B cell (primary cell): ENCODE measurements at regions not wholly inside any gene's neighbourhood (a gene's known extent, or its start where the extent isn't known, plus 50 kb on each side); places are given as distances from the start of the nearest gene placed in this dataset.

Source experiments
- ATAC-seq: fragments of 200-7000 bp; cut with Tn5 transposase; one replicate; pipeline ENCODE4 v1.10.0; 2021; ENCODE audit warnings: low read depth, mild to moderate bottlenecking, moderate number of reproducible peaks, moderate library complexity
- CTCF ChIA-PET: fragments of 350-600 bp; sonication (Branson Sonifier 250); formaldehyde crosslinking; loops from one replicate; lab custom pipeline; 2021; ENCODE audit warnings: antibody characterized with exemption, inconsistent platforms; lab: Charles Lee
- POLR2A ChIA-PET: fragments of 350-600 bp; sonication (Branson Sonifier 250); formaldehyde crosslinking; loops from one replicate; lab custom pipeline; 2021; ENCODE audit warnings: antibody characterized with exemption; lab: Charles Lee
- DNase-seq: peaks from one replicate; pipeline ENCODE4 v3.0.0; 2013
- H2AFZ ChIP-seq: 2 replicates; pipeline ENCODE4 v1.6.1; 2012; ENCODE audit warnings: mild to moderate bottlenecking, low read depth, low read length; ENCODE audit not compliant: insufficient read depth, poor library complexity, severe bottlenecking
- H3K27ac ChIP-seq, 2 donors: 1 replicate in 1 of 2; 2 replicates in 1 of 2; pipeline ENCODE4 v1.5.1; 2012 to 2013; ENCODE audit warnings: low read length in 2 of 2, mild to moderate bottlenecking in 2 of 2, moderate library complexity in 1 of 2
- H3K27me3 ChIP-seq, 4 experiments: fragments of 200-600 bp in 1 of 4; sonication (generic) in 1 of 4; replicated peaks in 1 of 4; 1 replicate in 2 of 4; 2 replicates in 2 of 4; pipeline versions ENCODE4 v1.6.1 to v1.7.0; 2013 to 2016; ENCODE audit warnings: low read length in 3 of 4, mild to moderate bottlenecking in 2 of 4, mixed read lengths in 1 of 4, moderate library complexity in 1 of 4; ENCODE audit not compliant: insufficient read depth in 4 of 4, control insufficient read depth in 3 of 4; ENCODE audit errors: control extremely low read depth in 1 of 4
- H3K36me3 ChIP-seq, 2 experiments: replicated peaks in 1 of 2; 1 replicate in 1 of 2; 2 replicates in 1 of 2; pipeline versions ENCODE4 v1.6.1 to v1.7.1; 2013; ENCODE audit warnings: low read length in 1 of 2; ENCODE audit not compliant: insufficient read depth in 2 of 2, control insufficient read depth in 1 of 2; ENCODE audit errors: control extremely low read depth in 1 of 2, extremely low read depth in 1 of 2
- H3K4me1 ChIP-seq, 2 donors: fragments of 200-600 bp in 1 of 2; sonication (generic) in 1 of 2; 1 replicate in 1 of 2; 2 replicates in 1 of 2; pipeline versions ENCODE4 v1.5.1 to v1.6.1; 2013 to 2017; ENCODE audit warnings: low read length in 2 of 2; ENCODE audit not compliant: control insufficient read depth in 2 of 2, insufficient read depth in 2 of 2
- H3K4me2 ChIP-seq: replicated peaks from 2 replicates; pipeline ENCODE3; 2012; ENCODE audit warnings: mild to moderate bottlenecking, low read depth, low read length; ENCODE audit not compliant: poor library complexity, severe bottlenecking
- H3K4me3 ChIP-seq, 5 experiments: fragments of 200-600 bp in 1 of 5; sonication (generic) in 1 of 5; 1 replicate in 3 of 5; 2 replicates in 2 of 5; pipeline versions ENCODE4 v1.5.1 to v1.7.0; 2011 to 2016; ENCODE audit warnings: low read length in 4 of 5, mild to moderate bottlenecking in 4 of 5, low read depth in 2 of 5, control low read depth in 1 of 5, moderate library complexity in 1 of 5; ENCODE audit not compliant: insufficient read depth in 1 of 5; ENCODE audit errors: control extremely low read depth in 1 of 5, extremely low read depth in 1 of 5
- H3K79me2 ChIP-seq: fragments of 200-600 bp; sonication (generic); one replicate; pipeline ENCODE4 v1.6.0; 2016; ENCODE audit warnings: low read length; ENCODE audit not compliant: control insufficient read depth, insufficient read depth
- H3K9ac ChIP-seq: fragments of 200-600 bp; sonication (generic); 2 replicates; pipeline ENCODE4 v1.6.1; 2017; ENCODE audit warnings: mild to moderate bottlenecking, low read length, moderate library complexity
- H3K9me3 ChIP-seq, 3 donors: one replicate each; pipeline versions ENCODE4 v1.6.1 to v1.7.1; 2013; ENCODE audit warnings: low read length in 2 of 3; ENCODE audit not compliant: control insufficient read depth in 2 of 3, insufficient read depth in 1 of 3; ENCODE audit errors: control extremely low read depth in 1 of 3
- H4K20me1 ChIP-seq: 2 replicates; pipeline ENCODE4 v1.6.0; 2012; ENCODE audit warnings: mild to moderate bottlenecking, low read length; ENCODE audit not compliant: insufficient read depth, control insufficient read depth, poor library complexity, severe bottlenecking
- H3K27ac Mint-ChIP-seq: one replicate; pipeline ENCODE4 v1.8.0; 2021; ENCODE audit warnings: mixed read lengths
- H3K27me3 Mint-ChIP-seq: one replicate; pipeline ENCODE4 v1.8.0; 2021; ENCODE audit warnings: mixed read lengths
- H3K4me1 Mint-ChIP-seq: one replicate; pipeline ENCODE4 v1.8.0; 2021; ENCODE audit warnings: mixed read lengths
- H3K4me3 Mint-ChIP-seq: one replicate; pipeline ENCODE4 v1.8.0; 2021; ENCODE audit warnings: mixed read lengths
- H3K9me3 Mint-ChIP-seq: one replicate; pipeline ENCODE4 v1.8.0; 2022; ENCODE audit warnings: mixed read lengths; ENCODE audit not compliant: insufficient read depth
- CTCF ChIP-seq: fragments of 200-600 bp; IDR thresholded peaks from one replicate; pipeline ENCODE4 v1.8.0; 2022; ENCODE audit warnings: antibody characterized with exemption, mild to moderate bottlenecking
- EZH2 ChIP-seq: IDR thresholded peaks from 2 replicates; pipeline ENCODE4 v1.6.1; 2012; ENCODE audit warnings: borderline replicate concordance, low read depth, mild to moderate bottlenecking, moderate library complexity, low read length; ENCODE audit not compliant: insufficient read depth, poor library complexity, severe bottlenecking
- WGBS: methylation state at CpG from one replicate; pipeline ENCODE4 v1.1.5; 2013; ENCODE audit warnings: missing lambda C conversion rate; ENCODE audit not compliant: insufficient coverage; 5-methylcytosine and 5-hydroxymethylcytosine counted together
- intact Hi-C: fragments of 100-400 bp; cut with micrococcal nuclease; formaldehyde crosslinking; loops from one replicate; pipeline ENCODE4 v1.10.0; 2022

DNA sequence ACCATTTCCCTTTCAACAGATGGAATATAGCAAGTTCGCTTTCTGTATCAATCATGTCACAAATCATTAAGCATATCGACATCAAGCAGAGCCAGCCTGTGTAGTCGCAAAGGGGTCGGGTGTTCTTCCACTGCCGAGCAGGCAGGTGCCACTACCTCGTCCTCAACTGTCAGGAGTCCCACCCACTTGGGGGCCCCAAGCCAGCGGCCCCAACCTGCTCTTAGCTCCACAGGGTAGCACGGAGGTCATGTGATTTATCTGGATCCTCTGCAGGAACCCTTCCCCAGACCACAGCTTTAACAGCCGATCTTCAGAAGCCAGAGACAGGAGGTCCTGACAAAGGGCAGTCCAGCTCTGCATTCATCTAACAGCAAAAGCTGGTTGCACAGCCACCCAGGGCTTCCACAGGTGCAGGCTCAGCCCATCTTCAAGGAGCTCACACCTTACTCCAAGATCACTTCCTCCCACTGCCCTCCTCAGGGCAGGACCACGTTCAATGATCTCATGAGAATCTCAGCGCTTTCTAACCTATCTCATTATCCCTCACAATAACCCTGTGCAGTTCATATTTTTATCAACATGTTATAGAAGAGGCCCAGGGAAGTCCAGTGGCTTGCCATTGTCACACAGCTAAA is 110.2 kb downstream of the TRIM29 start:
- peaks cover 0 to 6% (median 0%) of the 10 kb centered on the region in 3 donors for H3K9me3 ChIP-seq
- H3K4me3 Mint-ChIP-seq = no peak overlapping the region
- WGBS = 72% methylated on average over 11 of the region's 11 CpGs
- no peak overlapping the region for H3K4me2 ChIP-seq
- H3K4me1 ChIP-seq = no peaks in the 10 kb centered on the region
- POLR2A ChIA-PET = no interaction called here
- H3K27me3 Mint-ChIP-seq = peaks cover 16% of the 10 kb centered on the region
- TF ChIP-seq EZH2 (no peak), CTCF (no peak)
- H3K9me3 Mint-ChIP-seq = no peaks in the 10 kb centered on the region
- H3K27me3 ChIP-seq = peaks cover 0 to 3% (median 0%) of the 10 kb centered on the region in 4 experiments
- CTCF ChIA-PET = no interaction called here
- H3K36me3 ChIP-seq = no peaks in the 10 kb centered on the region
- intact Hi-C loops = no loop called here
- ATAC-seq = no peak
- no peaks in the 10 kb centered on the region for H3K4me1 Mint-ChIP-seq
- no peaks in the 10 kb centered on the region for H4K20me1 ChIP-seq
- no peak overlapping the region for H3K27ac Mint-ChIP-seq
- H2AFZ ChIP-seq = no peak overlapping the region
- H3K9ac ChIP-seq = no peak overlapping the region
- no peaks in the 10 kb centered on the region for H3K79me2 ChIP-seq
- no peak overlapping the region for H3K4me3 ChIP-seq
- DNase-seq = no peak
- H3K27ac ChIP-seq = no peak overlapping the region

DNA sequence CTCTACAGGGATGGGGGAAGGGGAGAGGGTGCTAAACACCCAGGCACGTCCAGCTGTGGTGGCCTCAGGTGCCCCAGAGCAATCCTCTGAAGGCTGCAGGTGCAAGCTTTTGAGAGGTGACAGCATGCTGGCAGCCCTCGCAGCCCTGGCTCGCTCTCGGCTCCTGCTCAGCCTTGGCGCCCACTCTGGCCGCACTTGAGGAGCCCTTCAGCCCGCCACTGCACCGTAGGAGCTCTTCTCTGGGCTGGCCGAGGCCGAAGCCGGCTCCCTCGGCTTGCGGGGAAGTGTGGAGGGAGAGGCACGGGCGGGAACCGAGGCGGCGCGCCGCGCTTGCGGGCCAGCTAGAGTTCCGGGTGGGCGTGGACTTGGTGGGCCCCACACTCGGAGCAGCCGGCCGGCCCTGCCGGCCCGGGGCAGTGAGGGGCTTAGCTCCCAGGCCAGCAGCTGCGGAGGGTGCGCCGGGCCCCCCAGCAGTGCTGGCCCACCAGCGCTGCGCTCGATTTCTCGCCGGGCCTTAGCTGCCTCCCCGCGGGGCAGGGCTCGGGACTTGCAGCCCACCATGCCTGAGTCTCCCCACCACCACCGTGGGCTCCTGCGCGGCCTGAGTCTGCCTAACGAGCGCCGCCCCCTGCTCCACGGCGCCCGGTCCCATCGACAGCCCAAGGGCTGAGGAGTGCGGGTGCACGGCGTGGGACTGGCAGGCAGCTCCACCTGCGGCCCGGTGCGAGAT is 112.1 kb downstream of the TRIM29 start:
- Histone ChIP-seq H3K9me3 (peaks cover 0 to 6% (median 0%) of the 10 kb centered on the region in 3 donors), H2AFZ (no peak overlapping the region), H3K36me3 (no peaks in the 10 kb centered on the region), H4K20me1 (no peaks in the 10 kb centered on the region), H3K4me3 (no peak overlapping the region), H3K27ac (no peak overlapping the region), H3K4me2 (no peak overlapping the region), H3K79me2 (no peaks in the 10 kb centered on the region), H3K9ac (no peak overlapping the region), H3K27me3 (peaks cover 0 to 6% (median 0%) of the 10 kb centered on the region in 4 experiments), H3K4me1 (no peaks in the 10 kb centered on the region)
- ChIA-PET POLR2A (no interaction called here), CTCF (no interaction called here)
- WGBS = 96% methylated on average over 53 of the region's 56 CpGs
- Mint-ChIP-seq H3K27me3 (peaks cover 12% of the 10 kb centered on the region), H3K4me1 (no peaks in the 10 kb centered on the region), H3K27ac (no peak overlapping the region), H3K4me3 (no peak overlapping the region), H3K9me3 (no peaks in the 10 kb centered on the region)
- DNase-seq = no peak
- intact Hi-C loops = no loop called here
- no peak for TF ChIP-seq CTCF
- TF ChIP-seq EZH2 = no peak
- ATAC-seq = no peak
